ENCODE measurements at regions not wholly inside any gene's neighbourhood (a gene's known extent, or its start where the extent isn't known, plus 50 kb on each side); places are given as distances from the start of the nearest gene placed in this dataset.

- H3K56ac ChIP-seq (replicated peaks; ENCODE audit: insufficient read length, low read depth, low read length): no peak overlapping the region
- no peak overlapping the region for H2AFZ ChIP-seq (ENCODE audit: low read length)
- no peak overlapping the region for H4K91ac ChIP-seq (replicated peaks; ENCODE audit: insufficient read length, low read length)
- no peak overlapping the region for H2BK5ac ChIP-seq (ENCODE audit: low read depth, low read length)
- H3K4ac ChIP-seq (replicated peaks; ENCODE audit: insufficient read length, low read depth, low read length): no peak overlapping the region
- no peak overlapping the region for H3K4me2 ChIP-seq (ENCODE audit: insufficient read depth in 1 of 2, low read depth in 2 of 2, low read length in 2 of 2)
- H3K4me3 ChIP-seq (ENCODE audit: extremely low read depth in 1 of 4, insufficient read depth in 2 of 4, low read depth in 3 of 4, low read length in 4 of 4): no peak overlapping the region
- H3K36me3 ChIP-seq (ENCODE audit: control insufficient read depth in 2 of 4, insufficient read depth in 4 of 4, low read length in 3 of 4): no peaks in the 10 kb centered on the region
- FAIRE-seq (no peak), DNase-seq (ENCODE audit: low read depth in 1 of 2, low spot score in 2 of 2) (no peak)
- no peaks in the 10 kb centered on the region for H3K27me3 ChIP-seq (replicated peaks in 1 of 4; ENCODE audit: control insufficient read depth in 3 of 4, extremely low read depth in 1 of 4, insufficient read depth in 3 of 4, low read length in 3 of 4)
- CTCF ChIA-PET (ENCODE audit: partially characterized antibody): interaction anchor here (0.7 kb wide), 1 partner anchor 741 kb away, joined by 3 read pairs; no protein-coding TSS in a partner anchor
- peaks cover 3 to 4% of the 10 kb centered on the region in 2 experiments; a peak in 1 of 4 replicates for H3K9me3 ChIP-seq (ENCODE audit: insufficient read depth in 2 of 2, low read depth in 1 of 2, low read length in 1 of 2)
- H3K9ac ChIP-seq (replicated peaks in 1 of 4; ENCODE audit: extremely low read depth in 1 of 4, low read depth in 3 of 4, low read length in 3 of 4): no peak overlapping the region
- H3K27ac ChIP-seq (ENCODE audit: low read depth, low read length): no peak overlapping the region
- no peak overlapping the region for H2BK120ac ChIP-seq (replicated peaks; ENCODE audit: low read depth, low read length)
- no peak overlapping the region for H2BK15ac ChIP-seq (ENCODE audit: low read length)
- no peak overlapping the region for H3K18ac ChIP-seq (ENCODE audit: extremely low read depth, low read length)
- no peaks in the 10 kb centered on the region for H3K79me2 ChIP-seq (ENCODE audit: control insufficient read depth in 1 of 2, insufficient read depth in 2 of 2, low read length in 2 of 2)
- H2AK5ac ChIP-seq (ENCODE audit: low read depth, low read length): no peak overlapping the region
- WGBS, 2 experiments (ENCODE audit: extremely low coverage in 1 of 2, insufficient coverage in 1 of 2, insufficient read length in 1 of 2, insufficient replicate concordance in 2 of 2, low coverage in 1 of 2, low lambda C conversion rate in 2 of 2, missing lambda C conversion rate in 1 of 2): 88% methylated on average over 5 of the region's 5 CpGs; no CpG with 5 or more reads in 1 of the 2 experiments
- no peaks in the 10 kb centered on the region for H3K23me2 ChIP-seq (ENCODE audit: low read depth, low read length)
- peaks cover 0 to 2% (median under 1%) of the 10 kb centered on the region in 4 experiments; a peak in 1 of 7 replicates for H3K4me1 ChIP-seq (replicated peaks in 1 of 4; ENCODE audit: control insufficient read depth in 3 of 4, insufficient read depth in 4 of 4, low read length in 3 of 4)
- H3K14ac ChIP-seq (ENCODE audit: insufficient read length): no peak overlapping the region
- H2BK20ac ChIP-seq (ENCODE audit: low read length): no peak overlapping the region
- POLR2A ChIA-PET (ENCODE audit: partially characterized antibody): no interaction called here
- no peak overlapping the region for H3K23ac ChIP-seq (ENCODE audit: insufficient read length)
- no peaks in the 10 kb centered on the region for H4K20me1 ChIP-seq (replicated peaks in 1 of 2; ENCODE audit: control insufficient read depth in 1 of 2, insufficient read depth in 2 of 2, low read length in 2 of 2)
- H3K79me1 ChIP-seq (ENCODE audit: low read depth, low read length): no peaks in the 10 kb centered on the region
- no peak overlapping the region for H4K5ac ChIP-seq (ENCODE audit: insufficient read length, low read depth, low read length)
- H2BK12ac ChIP-seq (ENCODE audit: low read depth, low read length): no peak overlapping the region
- no peak overlapping the region for H4K8ac ChIP-seq (ENCODE audit: extremely low read depth, insufficient read depth, low read length)
- TF ChIP-seq BACH1 (IDR thresholded peaks at IDR 0.05; ENCODE audit: low read length) (no peak), RNF2 (IDR thresholded peaks at IDR 0.05; ENCODE audit: borderline replicate concordance, low read depth, low read length, missing control alignments, poor library complexity, severe bottlenecking) (no peak), CBX8 (IDR thresholded peaks at IDR 0.05; ENCODE audit: borderline replicate concordance, low read depth, low read length) (no peak), USF2 (IDR thresholded peaks at IDR 0.05; ENCODE audit: low read length) (no peak), KDM4A (IDR thresholded peaks at IDR 0.05; ENCODE audit: low read depth, low read length, severe bottlenecking) (no peak), EZH2 (IDR thresholded peaks at IDR 0.05; ENCODE audit: low read depth, low read length, severe bottlenecking) (no peak), FOSL1 (IDR thresholded peaks at IDR 0.05; ENCODE audit: insufficient read depth, low read depth, low read length) (no peak), RAD21 (IDR thresholded peaks at IDR 0.05 in 1 of 2, conservative IDR thresholded peaks at IDR 0.05 in 1 of 2; ENCODE audit: low read depth in 2 of 2, low read length in 2 of 2) (no peak), MAFK (IDR thresholded peaks at IDR 0.05; ENCODE audit: low read depth, low read length) (no peak), EGR1 (IDR thresholded peaks at IDR 0.05; ENCODE audit: borderline replicate concordance, low read depth, low read length) (no peak), BCL11A (IDR thresholded peaks at IDR 0.05; ENCODE audit: low read depth in 2 of 2, low read length in 2 of 2) (no peak), TAF1 (IDR thresholded peaks at IDR 0.05; ENCODE audit: low read depth, low read length) (no peak), SUZ12 (IDR thresholded peaks at IDR 0.05; ENCODE audit: low read length) (no peak)
Observed at GRCh38 chr18:38483326-38483725, 917.7 kb upstream of the CELF4 start.

All from H1 (cell line).